Omental fat pad (tissue), 3 donors: ENCODE measurements at regions not wholly inside any gene's neighbourhood (a gene's known extent, or its start where the extent isn't known, plus 50 kb on each side); places are given as distances from the start of the nearest gene placed in this dataset.

Experiments
- ATAC-seq: fragments of 150-250 bp; one replicate; pipeline ENCODE4 v1.9.1; 2016; ENCODE audit warnings: mild to moderate bottlenecking, moderate library complexity; ENCODE audit not compliant: low FRiP score
- DNase-seq: peaks from one replicate; pipeline ENCODE4 v3.0.0-alpha.2; 2019; ENCODE audit warnings: low spot score
- TF ChIP-seq, protein P1 (sequence below), 3 donors: fragments of 450-650 bp; IDR thresholded peaks; one replicate each; pipeline ENCODE4 v1.5.1; 2016 to 2017; ENCODE audit warnings: antibody characterized with exemption in 3 of 3, mild to moderate bottlenecking in 3 of 3, moderate library complexity in 2 of 3

GRCh38 chr1:106232128-106232527, 824.3 kb upstream of the PRMT6 start:
- TF ChIP-seq, protein P1, sequence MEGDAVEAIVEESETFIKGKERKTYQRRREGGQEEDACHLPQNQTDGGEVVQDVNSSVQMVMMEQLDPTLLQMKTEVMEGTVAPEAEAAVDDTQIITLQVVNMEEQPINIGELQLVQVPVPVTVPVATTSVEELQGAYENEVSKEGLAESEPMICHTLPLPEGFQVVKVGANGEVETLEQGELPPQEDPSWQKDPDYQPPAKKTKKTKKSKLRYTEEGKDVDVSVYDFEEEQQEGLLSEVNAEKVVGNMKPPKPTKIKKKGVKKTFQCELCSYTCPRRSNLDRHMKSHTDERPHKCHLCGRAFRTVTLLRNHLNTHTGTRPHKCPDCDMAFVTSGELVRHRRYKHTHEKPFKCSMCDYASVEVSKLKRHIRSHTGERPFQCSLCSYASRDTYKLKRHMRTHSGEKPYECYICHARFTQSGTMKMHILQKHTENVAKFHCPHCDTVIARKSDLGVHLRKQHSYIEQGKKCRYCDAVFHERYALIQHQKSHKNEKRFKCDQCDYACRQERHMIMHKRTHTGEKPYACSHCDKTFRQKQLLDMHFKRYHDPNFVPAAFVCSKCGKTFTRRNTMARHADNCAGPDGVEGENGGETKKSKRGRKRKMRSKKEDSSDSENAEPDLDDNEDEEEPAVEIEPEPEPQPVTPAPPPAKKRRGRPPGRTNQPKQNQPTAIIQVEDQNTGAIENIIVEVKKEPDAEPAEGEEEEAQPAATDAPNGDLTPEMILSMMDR (IDR thresholded peaks at IDR 0.05) = no peak
- DNase-seq (no peak), ATAC-seq (no peak)

DNA sequence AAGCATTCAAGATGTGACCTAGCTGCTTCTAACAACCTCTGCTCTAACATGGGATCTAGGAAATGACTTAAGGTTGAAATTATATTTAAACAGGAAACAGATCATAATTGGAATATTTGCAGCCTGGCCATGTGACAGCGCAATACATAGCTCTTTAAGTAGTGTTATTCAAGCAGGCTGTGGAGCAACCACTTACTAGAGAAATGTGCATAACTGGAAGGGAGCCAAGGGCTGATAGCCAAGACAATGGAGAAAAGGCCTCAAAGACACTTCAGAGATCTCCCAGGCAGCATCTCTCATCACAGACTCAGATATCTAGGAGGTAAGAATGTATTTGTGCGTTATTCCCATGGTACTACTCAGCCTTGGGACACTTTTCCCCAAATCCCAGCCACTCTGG, 823.0 kb upstream of the PRMT6 start:
- TF ChIP-seq, protein P1 (IDR thresholded peaks at IDR 0.05) = no peak
- no peak for DNase-seq
- ATAC-seq = no peak

- ATAC-seq = no peak
- TF ChIP-seq, protein P1 (IDR thresholded peaks at IDR 0.05) = no peak
- no peak for DNase-seq
Measured at GRCh38 chr1:106249365-106249764, 807.1 kb upstream of the PRMT6 start.

DNA sequence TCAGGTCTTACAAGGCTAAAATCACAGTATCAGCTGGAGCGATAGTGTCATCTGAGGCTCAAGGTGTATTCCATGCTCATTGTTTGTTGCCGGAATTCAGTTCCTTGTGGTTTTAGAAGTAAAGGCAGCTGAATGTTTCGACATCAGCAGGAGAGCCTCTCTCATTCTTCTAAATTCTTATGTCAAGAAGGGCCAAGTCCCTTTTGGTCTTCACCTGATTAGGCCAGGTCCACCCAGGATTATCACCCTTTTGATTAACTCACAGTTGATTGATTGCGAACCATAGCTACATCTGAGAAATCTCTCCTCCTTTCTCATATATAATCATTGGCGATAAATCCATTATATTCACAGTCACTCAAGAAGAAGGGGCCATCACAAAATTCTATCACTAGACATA, 806.7 kb upstream of the PRMT6 start:
- no peak for ATAC-seq

DNA sequence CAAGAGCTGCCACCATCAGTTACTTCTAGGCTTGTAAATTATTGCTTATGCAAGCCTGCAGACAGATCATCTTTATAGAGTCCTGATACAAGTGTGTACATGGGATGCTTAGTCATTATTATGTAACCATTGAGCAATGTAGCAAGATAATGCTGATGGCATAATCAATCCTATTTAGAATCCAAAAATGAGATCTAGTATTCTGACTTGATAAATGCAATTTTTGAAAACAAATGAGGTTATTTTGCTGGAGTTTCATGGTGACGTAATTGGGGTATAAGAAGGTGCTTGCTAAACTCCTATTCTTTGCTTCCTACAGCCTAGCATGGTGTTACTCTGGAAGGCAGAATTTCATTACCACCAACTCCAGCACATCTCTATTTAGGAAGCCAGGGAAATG, 801.7 kb upstream of the PRMT6 start:
- DNase-seq = no peak
- TF ChIP-seq, protein P1 (IDR thresholded peaks at IDR 0.05) = no peak
- peak; percentile 96 for ATAC-seq

More for the DNA sequence above, 806.7 kb upstream of the PRMT6 start:
- TF ChIP-seq, protein P1 (IDR thresholded peaks at IDR 0.05) = no peak
- no peak for DNase-seq

DNA sequence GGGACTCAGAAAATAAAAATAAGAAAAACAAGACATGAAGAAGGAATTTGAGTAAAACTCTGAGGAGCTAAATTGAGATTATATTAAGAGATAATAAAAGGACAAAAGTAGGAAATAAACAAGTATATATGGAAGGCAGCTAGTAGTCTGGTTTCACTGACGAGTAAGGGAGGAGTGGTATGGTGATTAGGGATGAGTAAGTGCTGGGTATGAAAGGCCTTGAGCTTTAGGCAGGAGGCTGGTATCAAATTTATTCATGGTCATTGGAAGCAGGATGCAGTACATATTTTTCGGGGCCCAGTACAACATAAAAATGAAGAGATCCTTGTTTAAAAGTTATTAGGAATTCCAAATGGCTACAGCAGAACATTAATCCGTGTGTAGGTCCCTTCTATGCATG, 789.7 kb upstream of the PRMT6 start:
- TF ChIP-seq, protein P1 (IDR thresholded peaks at IDR 0.05) = no peak
- no peak for ATAC-seq
- no peak for DNase-seq

DNA sequence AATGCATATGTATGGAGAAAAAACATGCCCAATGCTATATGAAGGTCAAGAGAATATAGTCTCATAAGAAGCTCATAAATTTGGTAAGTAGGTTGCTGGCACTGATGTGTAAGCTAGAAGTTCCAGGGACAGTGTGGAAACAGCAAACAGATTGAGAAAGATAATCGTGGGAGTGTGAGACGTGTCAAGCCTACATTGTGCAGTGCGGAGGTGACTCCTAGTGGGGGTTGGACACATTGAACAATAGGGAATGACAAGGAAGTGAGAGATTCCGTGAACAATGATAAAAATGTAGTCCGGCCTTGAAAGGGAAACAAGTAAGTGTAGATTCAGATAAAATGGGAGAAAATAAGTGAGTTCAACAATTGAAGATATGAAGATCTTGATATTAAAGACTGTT, 788.4 kb upstream of the PRMT6 start:
- DNase-seq = no peak
- no peak for ATAC-seq
- TF ChIP-seq, protein P1 (IDR thresholded peaks at IDR 0.05) = no peak
